Subcutaneous abdominal adipose tissue (tissue), 5 donors: ENCODE measurements at regions not wholly inside any gene's neighbourhood (a gene's known extent, or its start where the extent isn't known, plus 50 kb on each side); places are given as distances from the start of the nearest gene placed in this dataset.

Source experiments
- H3K27ac ChIP-seq: one replicate; pipeline ENCODE4 v1.7.0; 2013; ENCODE audit warnings: low read depth, mild to moderate bottlenecking, inconsistent platforms, low read length, moderate library complexity
- H3K27me3 ChIP-seq, 5 donors: one replicate each; pipeline ENCODE4 v1.7.0; 2013; ENCODE audit warnings: low read length in 5 of 5, inconsistent platforms in 1 of 5; ENCODE audit not compliant: control insufficient read depth in 5 of 5, insufficient read depth in 4 of 5
- H3K36me3 ChIP-seq, 5 donors: one replicate each; pipeline ENCODE4 v1.7.0; 2013; ENCODE audit warnings: low read length in 5 of 5; ENCODE audit not compliant: control insufficient read depth in 5 of 5, insufficient read depth in 5 of 5
- H3K4me1 ChIP-seq, 5 donors: one replicate each; pipeline ENCODE4 v1.7.0; 2013; ENCODE audit warnings: low read length in 5 of 5, mild to moderate bottlenecking in 3 of 5, moderate library complexity in 1 of 5; ENCODE audit not compliant: control insufficient read depth in 5 of 5, insufficient read depth in 5 of 5
- H3K4me3 ChIP-seq, 5 donors: one replicate each; pipeline ENCODE4 v1.7.0; 2013; ENCODE audit warnings: low read length in 5 of 5, low read depth in 1 of 5
- H3K9ac ChIP-seq, 5 donors: one replicate each; pipeline ENCODE4 v1.7.0; 2013; ENCODE audit warnings: low read length in 5 of 5, mild to moderate bottlenecking in 4 of 5, moderate library complexity in 3 of 5
- H3K9me3 ChIP-seq, 5 donors: one replicate each; pipeline ENCODE4 v1.7.0; 2013; ENCODE audit warnings: low read length in 5 of 5; ENCODE audit not compliant: control insufficient read depth in 5 of 5
- donor health status: healthy.
- donor health status: healthy.
- donor health status: healthy.
- donor health status: healthy.
- donor health status: healthy.

DNA sequence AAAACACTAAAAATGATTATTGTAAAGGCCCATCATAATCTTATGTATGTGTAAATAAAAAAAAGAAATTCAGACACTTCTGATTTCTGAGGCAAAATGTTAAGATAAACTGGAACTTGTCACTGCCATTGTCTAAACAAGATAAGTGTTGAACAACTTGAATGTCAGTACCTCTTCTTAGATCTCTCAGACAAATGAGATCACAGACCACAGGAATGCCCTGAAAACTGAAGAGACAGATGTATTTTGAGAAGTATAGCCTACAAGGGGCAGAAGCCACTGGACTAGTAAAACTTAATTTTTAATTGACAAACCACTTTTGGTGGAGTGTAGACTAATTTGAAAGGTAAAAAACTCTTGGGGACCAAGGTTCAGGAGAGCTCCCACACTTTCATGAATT lies 375.5 kb upstream of the SLITRK5 start:
- no peaks in the 10 kb centered on the region for H3K27me3 ChIP-seq
- peaks cover 0 to 3% (median 0%) of the 10 kb centered on the region in 5 donors for H3K9me3 ChIP-seq
- H3K4me3 ChIP-seq, result no peak overlapping the region
- H3K9ac ChIP-seq, result no peak overlapping the region
- H3K27ac ChIP-seq, result no peak overlapping the region
- H3K4me1 ChIP-seq, result no peaks in the 10 kb centered on the region
- no peaks in the 10 kb centered on the region for H3K36me3 ChIP-seq

GRCh38 chr13:87302034-87302433 lies 369.1 kb upstream of the SLITRK5 start:
- H3K9me3 ChIP-seq, result peaks cover 0 to 3% (median 0%) of the 10 kb centered on the region in 5 donors
- H3K4me1 ChIP-seq, result no peaks in the 10 kb centered on the region
- H3K4me3 ChIP-seq, result no peak overlapping the region
- no peak overlapping the region for H3K9ac ChIP-seq
- H3K36me3 ChIP-seq, result no peaks in the 10 kb centered on the region
- no peaks in the 10 kb centered on the region for H3K27me3 ChIP-seq
- no peak overlapping the region for H3K27ac ChIP-seq

GRCh38 chr13:87302931-87303330 lies 368.2 kb upstream of the SLITRK5 start:
- Histone ChIP-seq H3K4me3 (no peak overlapping the region), H3K9ac (no peak overlapping the region), H3K27me3 (no peaks in the 10 kb centered on the region), H3K4me1 (no peaks in the 10 kb centered on the region), H3K9me3 (peaks cover 0 to 3% (median 0%) of the 10 kb centered on the region in 5 donors), H3K27ac (no peak overlapping the region), H3K36me3 (no peaks in the 10 kb centered on the region)

- H3K9me3 ChIP-seq, result no peaks in the 10 kb centered on the region
- no peak overlapping the region for H3K4me3 ChIP-seq
- H3K4me1 ChIP-seq, result no peaks in the 10 kb centered on the region
- H3K9ac ChIP-seq, result no peak overlapping the region
- no peak overlapping the region for H3K27ac ChIP-seq
- H3K27me3 ChIP-seq, result no peaks in the 10 kb centered on the region
- H3K36me3 ChIP-seq, result no peaks in the 10 kb centered on the region
These were observed 360.0 kb upstream of the SLITRK5 start for GRCh38 chr13:87311165-87311564.

DNA sequence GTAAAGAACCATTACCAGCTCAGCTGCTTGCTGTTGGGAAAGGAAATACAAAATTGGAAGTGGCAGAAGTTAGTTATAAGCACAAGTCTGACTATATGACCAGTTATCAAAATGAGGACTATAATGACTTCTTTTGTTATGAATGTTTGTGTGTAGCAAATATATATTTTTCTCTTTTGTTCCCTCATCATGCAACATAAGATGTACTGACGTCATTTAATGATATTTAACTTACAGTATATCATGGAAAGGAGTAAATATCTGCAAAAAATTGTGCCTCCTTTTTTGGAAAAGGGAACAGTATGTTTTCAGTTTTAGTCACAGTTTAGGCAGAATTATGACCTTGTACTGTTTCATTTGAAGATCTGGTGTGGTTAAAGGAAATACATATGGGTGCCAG lies 356.3 kb upstream of the SLITRK5 start:
- Histone ChIP-seq H3K27ac (no peak overlapping the region), H3K9me3 (no peaks in the 10 kb centered on the region), H3K4me3 (no peak overlapping the region), H3K4me1 (no peaks in the 10 kb centered on the region), H3K27me3 (no peaks in the 10 kb centered on the region), H3K36me3 (no peaks in the 10 kb centered on the region), H3K9ac (no peak overlapping the region)

GRCh38 chr13:87322386-87322785 lies 348.8 kb upstream of the SLITRK5 start:
- no peak overlapping the region for H3K4me3 ChIP-seq
- no peaks in the 10 kb centered on the region for H3K4me1 ChIP-seq
- H3K9ac ChIP-seq, result no peak overlapping the region
- peaks cover 0 to 4% (median 0%) of the 10 kb centered on the region in 5 donors for H3K9me3 ChIP-seq
- no peaks in the 10 kb centered on the region for H3K27me3 ChIP-seq
- no peak overlapping the region for H3K27ac ChIP-seq
- no peaks in the 10 kb centered on the region for H3K36me3 ChIP-seq

- no peaks in the 10 kb centered on the region for H3K4me1 ChIP-seq
- no peak overlapping the region for H3K27ac ChIP-seq
- H3K4me3 ChIP-seq, result no peak overlapping the region
- H3K27me3 ChIP-seq, result no peaks in the 10 kb centered on the region
- no peaks in the 10 kb centered on the region for H3K36me3 ChIP-seq
- H3K9me3 ChIP-seq, result peaks cover 0 to 5% (median 0%) of the 10 kb centered on the region in 5 donors
- no peak overlapping the region for H3K9ac ChIP-seq
These were observed 346.6 kb upstream of the SLITRK5 start for GRCh38 chr13:87324558-87324957.

GRCh38 chr13:87331178-87331577 lies 340.0 kb upstream of the SLITRK5 start:
- H3K27me3 ChIP-seq, result no peaks in the 10 kb centered on the region

DNA sequence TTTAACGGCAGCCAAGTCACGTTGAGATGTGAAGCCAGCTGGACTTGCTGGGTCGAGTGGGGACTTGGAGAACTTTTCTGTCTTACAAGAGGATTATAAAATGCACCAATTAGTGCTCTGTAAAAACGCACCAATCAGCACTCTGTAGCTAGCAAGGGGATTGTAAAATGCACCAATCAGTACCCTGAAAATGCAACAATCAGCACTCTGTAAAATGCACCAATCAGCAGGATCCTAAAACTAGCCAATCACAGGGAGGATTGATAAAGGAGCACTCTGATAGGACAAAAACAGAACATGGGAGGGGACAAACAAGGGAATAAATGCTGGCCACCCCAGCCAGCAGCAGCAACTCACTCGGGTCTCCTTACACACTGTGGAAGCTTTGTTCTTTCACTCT lies 337.6 kb upstream of the SLITRK5 start:
- H3K9ac ChIP-seq, result no peak overlapping the region
- no peaks in the 10 kb centered on the region for H3K36me3 ChIP-seq
- no peaks in the 10 kb centered on the region for H3K27me3 ChIP-seq
- H3K9me3 ChIP-seq, result peaks cover 0 to 2% (median 0%) of the 10 kb centered on the region in 5 donors
- H3K27ac ChIP-seq, result no peak overlapping the region
- peaks cover 0 to 5% (median 0%) of the 10 kb centered on the region in 5 donors for H3K4me1 ChIP-seq
- no peak overlapping the region for H3K4me3 ChIP-seq

More at GRCh38 chr13:87331178-87331577, 340.0 kb upstream of the SLITRK5 start:
- H3K4me3 ChIP-seq, result no peak overlapping the region
- no peaks in the 10 kb centered on the region for H3K36me3 ChIP-seq
- peaks cover 0 to 7% (median 0%) of the 10 kb centered on the region in 5 donors for H3K9me3 ChIP-seq
- H3K9ac ChIP-seq, result no peak overlapping the region
- H3K4me1 ChIP-seq, result peaks cover 0 to 5% (median 0%) of the 10 kb centered on the region in 5 donors
- no peak overlapping the region for H3K27ac ChIP-seq

GRCh38 chr13:87334176-87334575 lies 337.0 kb upstream of the SLITRK5 start:
- Histone ChIP-seq H3K4me1 (peaks cover 0 to 5% (median 0%) of the 10 kb centered on the region in 5 donors), H3K4me3 (no peak overlapping the region), H3K9ac (no peak overlapping the region), H3K27me3 (no peaks in the 10 kb centered on the region), H3K27ac (no peak overlapping the region), H3K36me3 (no peaks in the 10 kb centered on the region), H3K9me3 (peaks cover 0 to 2% (median 0%) of the 10 kb centered on the region in 5 donors)
